Activated CD4-positive, alpha-beta memory T cell treated with anti-CD3 and anti-CD28 coated beads for 36 hours (primary cell): ENCODE measurements at regions not wholly inside any gene's neighbourhood (a gene's known extent, or its start where the extent isn't known, plus 50 kb on each side); places are given as distances from the start of the nearest gene placed in this dataset.
A peak's percentile ranks its signal among the peaks of the same experiment; 100 is the strongest.

Source experiments
- CTCF ChIA-PET: fragments of 350-600 bp; sonication (Branson Sonifier 250); formaldehyde crosslinking; loops from one replicate; lab custom pipeline; 2021; ENCODE audit warnings: antibody characterized with exemption, inconsistent platforms; lab: Charles Lee
- POLR2A ChIA-PET: fragments of 350-600 bp; sonication (Branson Sonifier 250); formaldehyde crosslinking; loops from one replicate; lab custom pipeline; 2021; ENCODE audit warnings: antibody characterized with exemption; lab: Charles Lee
- DNase-seq: peaks from one replicate; pipeline ENCODE4 v3.0.0-alpha.2; 2020
- H3K27ac Mint-ChIP-seq: one replicate; pipeline ENCODE4 v1.8.0; 2021; ENCODE audit warnings: mixed read lengths
- H3K27me3 Mint-ChIP-seq: one replicate; pipeline ENCODE4 v1.8.0; 2021; ENCODE audit warnings: mixed read lengths
- H3K36me3 Mint-ChIP-seq: one replicate; pipeline ENCODE4 v1.8.0; 2021; ENCODE audit warnings: mixed read lengths
- H3K4me1 Mint-ChIP-seq: one replicate; pipeline ENCODE4 v1.8.0; 2021; ENCODE audit warnings: low read depth, mixed read lengths
- H3K4me3 Mint-ChIP-seq: one replicate; pipeline ENCODE4 v1.8.0; 2021; ENCODE audit warnings: mild to moderate bottlenecking, mixed read lengths
- H3K9me3 Mint-ChIP-seq: one replicate; pipeline ENCODE4 v1.8.0; 2021; ENCODE audit warnings: mixed read lengths
- intact Hi-C: fragments of 100-400 bp; cut with micrococcal nuclease; formaldehyde crosslinking; loops from one replicate; pipeline ENCODE4 v1.15.1; 2023

GRCh38 chr15:91578511-91578910 lies 275.0 kb upstream of the SLCO3A1 start:
- Mint-ChIP-seq H3K4me1 (no peaks in the 10 kb centered on the region), H3K4me3 (no peak overlapping the region), H3K9me3 (no peaks in the 10 kb centered on the region), H3K27me3 (peaks cover 7% of the 10 kb centered on the region), H3K27ac (no peak overlapping the region), H3K36me3 (no peaks in the 10 kb centered on the region)
- POLR2A ChIA-PET, result no interaction called here
- CTCF ChIA-PET, result interaction anchor here (1.4 kb wide), 1 partner anchor 128 kb away, joined by 3 read pairs; no protein-coding TSS in a partner anchor
- intact Hi-C loops, result no loop called here
- DNase-seq, result no peak

DNA sequence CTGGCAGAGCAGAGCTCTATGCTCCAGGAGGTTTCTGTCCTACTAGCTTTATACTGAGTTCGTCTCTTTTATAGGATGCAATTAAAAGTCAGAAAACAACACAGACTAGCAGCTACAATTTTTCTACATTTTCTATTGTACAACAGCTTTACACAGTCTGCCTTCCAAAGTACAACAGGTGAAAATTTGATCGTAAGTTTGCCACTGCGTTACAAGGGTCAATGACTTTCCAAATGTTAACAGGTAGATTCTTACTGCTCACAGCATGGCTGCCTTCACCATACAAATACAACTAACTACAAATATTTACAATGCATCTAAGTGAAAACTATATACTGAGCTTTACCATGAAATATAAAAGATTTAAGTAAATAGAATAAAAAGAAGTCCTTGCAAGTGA lies 268.6 kb upstream of the SLCO3A1 start:
- intact Hi-C loops, result no loop called here
- peaks cover 10% of the 10 kb centered on the region for H3K27me3 Mint-ChIP-seq

GRCh38 chr15:91586560-91586959 lies 266.9 kb upstream of the SLCO3A1 start:
- ChIA-PET POLR2A (no interaction called here), CTCF (interaction anchor here (1.0 kb wide), 1 partner anchor 284 kb away, joined by 3 read pairs; no protein-coding TSS in a partner anchor)
- Mint-ChIP-seq H3K36me3 (peaks cover 2% of the 10 kb centered on the region), H3K9me3 (no peaks in the 10 kb centered on the region), H3K27ac (no peak overlapping the region), H3K4me3 (no peak overlapping the region), H3K27me3 (peaks cover 10% of the 10 kb centered on the region), H3K4me1 (no peaks in the 10 kb centered on the region)
- DNase-seq, result no peak
- intact Hi-C loops, result no loop called here

More for the DNA sequence above, 268.6 kb upstream of the SLCO3A1 start:
- CTCF ChIA-PET, result interaction anchor here (1.1 kb wide), 1 partner anchor 8 kb away, joined by 3 read pairs; no protein-coding TSS in a partner anchor
- no peak overlapping the region for H3K27ac Mint-ChIP-seq
- POLR2A ChIA-PET, result no interaction called here
- no peaks in the 10 kb centered on the region for H3K4me1 Mint-ChIP-seq
- H3K4me3 Mint-ChIP-seq, result no peak overlapping the region
- H3K36me3 Mint-ChIP-seq, result peaks cover 2% of the 10 kb centered on the region
- H3K9me3 Mint-ChIP-seq, result no peaks in the 10 kb centered on the region
- no peak for DNase-seq

DNA sequence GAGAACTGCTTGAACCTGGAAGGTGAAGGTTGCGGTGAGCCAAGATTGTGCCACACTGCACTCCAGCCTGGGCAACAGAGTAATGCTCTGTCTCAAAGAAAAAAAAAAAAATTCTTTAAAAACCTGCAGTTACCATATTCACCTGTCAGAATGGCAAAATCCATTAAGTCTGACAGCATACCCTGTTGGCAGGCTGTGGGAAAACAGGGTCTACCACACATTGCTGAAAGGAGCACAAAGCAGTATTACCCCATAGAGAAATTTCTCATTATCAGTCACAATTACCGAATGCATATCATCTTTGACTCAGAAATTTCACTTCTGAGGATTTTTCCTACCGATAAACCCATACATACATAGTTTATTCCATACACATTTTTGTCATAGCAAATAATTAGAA lies 264.1 kb upstream of the SLCO3A1 start:
- DNase-seq, result peak; percentile 22
- intact Hi-C loops, result loop anchor here (1.0 kb wide), 1 partner anchor 281 kb away; no protein-coding TSS in a partner anchor
- no peaks in the 10 kb centered on the region for H3K9me3 Mint-ChIP-seq
- POLR2A ChIA-PET, result no interaction called here
- H3K36me3 Mint-ChIP-seq, result peaks cover 2% of the 10 kb centered on the region
- H3K4me3 Mint-ChIP-seq, result no peak overlapping the region
- peaks cover 3% of the 10 kb centered on the region for H3K27me3 Mint-ChIP-seq
- CTCF ChIA-PET, result no interaction called here
- H3K27ac Mint-ChIP-seq, result no peak overlapping the region
- peaks cover 4% of the 10 kb centered on the region for H3K4me1 Mint-ChIP-seq

- DNase-seq, result no peak
Measured at GRCh38 chr15:91592567-91592966, 260.9 kb upstream of the SLCO3A1 start.

GRCh38 chr15:91593067-91593466 lies 260.4 kb upstream of the SLCO3A1 start:
- no peak for DNase-seq
- intact Hi-C loops, result no loop called here
- H3K9me3 Mint-ChIP-seq, result no peaks in the 10 kb centered on the region
- no peaks in the 10 kb centered on the region for H3K36me3 Mint-ChIP-seq
- no peak overlapping the region for H3K4me3 Mint-ChIP-seq
- ChIA-PET CTCF (interaction anchor here (0.6 to 1.4 kb wide), 3 partner anchors 8 to 578 kb away, joined by 3 to 4 read pairs (median 3); no protein-coding TSS in a partner anchor), POLR2A (no interaction called here)
- H3K27me3 Mint-ChIP-seq, result peaks cover 15% of the 10 kb centered on the region
- peaks cover 4% of the 10 kb centered on the region for H3K4me1 Mint-ChIP-seq
- no peak overlapping the region for H3K27ac Mint-ChIP-seq

More at GRCh38 chr15:91592567-91592966, 260.9 kb upstream of the SLCO3A1 start:
- Mint-ChIP-seq H3K27ac (no peak overlapping the region), H3K4me3 (no peak overlapping the region), H3K4me1 (peaks cover 4% of the 10 kb centered on the region), H3K27me3 (peaks cover 10% of the 10 kb centered on the region), H3K36me3 (no peaks in the 10 kb centered on the region), H3K9me3 (no peaks in the 10 kb centered on the region)
- intact Hi-C loops, result no loop called here
- ChIA-PET POLR2A (no interaction called here), CTCF (interaction anchor here (1.4 kb wide), 1 partner anchor 485 kb away, joined by 3 read pairs; no protein-coding TSS in a partner anchor)

DNA sequence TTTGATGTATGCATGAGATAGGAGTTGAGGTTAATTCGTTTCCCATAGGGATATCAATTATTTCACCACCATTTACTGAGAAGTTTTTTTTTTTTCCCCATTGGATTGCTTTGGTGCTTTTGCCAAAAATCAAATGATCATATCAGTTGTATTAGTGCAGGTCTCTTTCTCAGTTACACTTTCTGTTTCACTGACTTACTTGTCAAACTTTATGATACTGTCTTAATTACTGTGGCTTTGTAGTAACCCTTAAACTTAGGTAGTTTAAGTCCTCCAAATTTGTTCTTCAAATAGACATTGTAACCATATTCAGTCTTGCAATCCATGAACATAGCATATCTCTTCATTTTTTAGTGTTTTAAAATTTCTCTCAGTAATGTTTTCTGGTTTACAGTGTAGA lies 259.9 kb upstream of the SLCO3A1 start:
- peaks cover 18% of the 10 kb centered on the region for H3K27me3 Mint-ChIP-seq
- no peak for DNase-seq
- peaks cover 4% of the 10 kb centered on the region for H3K4me1 Mint-ChIP-seq
- H3K27ac Mint-ChIP-seq, result no peak overlapping the region
- no peaks in the 10 kb centered on the region for H3K36me3 Mint-ChIP-seq
- no peaks in the 10 kb centered on the region for H3K9me3 Mint-ChIP-seq
- ChIA-PET CTCF (interaction anchor here (0.6 to 0.7 kb wide), 2 partner anchors 9 to 578 kb away, joined by 3 to 4 read pairs; no protein-coding TSS in a partner anchor), POLR2A (no interaction called here)
- intact Hi-C loops, result no loop called here
- H3K4me3 Mint-ChIP-seq, result no peak overlapping the region

GRCh38 chr15:91599261-91599660 lies 254.2 kb upstream of the SLCO3A1 start:
- POLR2A ChIA-PET, result no interaction called here
- no peaks in the 10 kb centered on the region for H3K9me3 Mint-ChIP-seq

GRCh38 chr15:91603384-91604080 lies 250.0 kb upstream of the SLCO3A1 start:
- no peak overlapping the region for H3K4me3 Mint-ChIP-seq
- POLR2A ChIA-PET, result no interaction called here
- H3K36me3 Mint-ChIP-seq, result no peaks in the 10 kb centered on the region
- no peak overlapping the region for H3K27ac Mint-ChIP-seq
- DNase-seq, result no peak
- intact Hi-C loops, result no loop called here
- no peaks in the 10 kb centered on the region for H3K4me1 Mint-ChIP-seq
- CTCF ChIA-PET, result interaction anchor here (0.6 to 1.1 kb wide), 2 partner anchors 103 to 356 kb away, joined by 3 to 4 read pairs; no protein-coding TSS in a partner anchor
- peaks cover 2% of the 10 kb centered on the region for H3K27me3 Mint-ChIP-seq
- no peaks in the 10 kb centered on the region for H3K9me3 Mint-ChIP-seq

More at GRCh38 chr15:91599261-91599660, 254.2 kb upstream of the SLCO3A1 start:
- no peaks in the 10 kb centered on the region for H3K4me1 Mint-ChIP-seq
- no peak for DNase-seq
- no peaks in the 10 kb centered on the region for H3K36me3 Mint-ChIP-seq
- intact Hi-C loops, result no loop called here
- H3K27ac Mint-ChIP-seq, result no peak overlapping the region
- H3K27me3 Mint-ChIP-seq, result peaks cover 18% of the 10 kb centered on the region
- no peak overlapping the region for H3K4me3 Mint-ChIP-seq
- CTCF ChIA-PET, result no interaction called here

- DNase-seq, result no peak
- POLR2A ChIA-PET, result no interaction called here
- Mint-ChIP-seq H3K9me3 (no peaks in the 10 kb centered on the region), H3K27me3 (peaks cover 2% of the 10 kb centered on the region), H3K36me3 (no peaks in the 10 kb centered on the region), H3K4me3 (no peak overlapping the region), H3K4me1 (no peaks in the 10 kb centered on the region), H3K27ac (no peak overlapping the region)
- intact Hi-C loops, result no loop called here
- CTCF ChIA-PET, result no interaction called here
Measured at GRCh38 chr15:91604122-91604521, 249.4 kb upstream of the SLCO3A1 start.

DNA sequence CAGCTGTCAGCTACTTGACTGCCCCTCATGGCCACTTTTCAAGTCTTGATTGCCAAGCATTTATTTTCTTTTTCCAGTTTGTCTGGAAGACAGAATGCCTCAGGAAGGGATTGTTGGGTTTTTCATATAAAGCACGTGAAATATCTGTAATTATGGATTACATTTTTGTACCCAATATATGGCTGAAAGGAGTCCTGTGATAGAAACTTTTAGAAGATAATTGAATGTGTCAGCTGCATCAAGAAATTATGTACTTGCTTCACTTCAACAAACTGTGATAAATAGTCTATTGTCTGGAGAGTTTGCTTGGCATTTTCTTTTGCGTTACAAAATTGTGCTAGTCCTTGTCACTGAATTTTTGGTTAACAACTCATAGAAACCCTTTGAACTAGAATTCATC lies 247.9 kb upstream of the SLCO3A1 start:
- CTCF ChIA-PET, result interaction anchor here (1.6 kb wide), 1 partner anchor 8 kb away, joined by 4 read pairs; no protein-coding TSS in a partner anchor

GRCh38 chr15:91609231-91609630 lies 244.3 kb upstream of the SLCO3A1 start:
- Mint-ChIP-seq H3K4me3 (no peak overlapping the region), H3K27ac (no peak overlapping the region), H3K9me3 (no peaks in the 10 kb centered on the region), H3K4me1 (no peaks in the 10 kb centered on the region), H3K36me3 (no peaks in the 10 kb centered on the region), H3K27me3 (peaks cover 2% of the 10 kb centered on the region)
- intact Hi-C loops, result no loop called here
- ChIA-PET POLR2A (no interaction called here), CTCF (no interaction called here)
- no peak for DNase-seq

More for the DNA sequence above, 247.9 kb upstream of the SLCO3A1 start:
- no peaks in the 10 kb centered on the region for H3K9me3 Mint-ChIP-seq
- H3K36me3 Mint-ChIP-seq, result no peaks in the 10 kb centered on the region
- POLR2A ChIA-PET, result no interaction called here
- H3K27me3 Mint-ChIP-seq, result peaks cover 2% of the 10 kb centered on the region
- intact Hi-C loops, result no loop called here
- no peak for DNase-seq
- no peaks in the 10 kb centered on the region for H3K4me1 Mint-ChIP-seq
- H3K27ac Mint-ChIP-seq, result no peak overlapping the region
- H3K4me3 Mint-ChIP-seq, result no peak overlapping the region
